ENCODE measurements at regions not wholly inside any gene's neighbourhood (a gene's known extent, or its start where the extent isn't known, plus 50 kb on each side); places are given as distances from the start of the nearest gene placed in this dataset.

GRCh38 chr6:120569714-120570113 is 764.6 kb downstream of the TBC1D32 start:
- Histone ChIP-seq H4K91ac (ENCODE audit: insufficient read length, low read depth, low read length) (no peak overlapping the region), H3K27ac (ENCODE audit: insufficient read length, low read depth, low read length) (no peak overlapping the region), H4K20me1 (ENCODE audit: control insufficient read depth, insufficient read depth, insufficient read length) (no peaks in the 10 kb centered on the region), H2BK120ac (ENCODE audit: low read depth, low read length, poor library complexity, severe bottlenecking) (no peak overlapping the region), H2BK12ac (ENCODE audit: insufficient read length, low read depth, low read length) (no peak overlapping the region), H2BK5ac (ENCODE audit: insufficient read length, low read length) (no peak overlapping the region), H3K9me3 (ENCODE audit: control insufficient read depth, low read depth, low read length) (no peaks in the 10 kb centered on the region), H4K5ac (ENCODE audit: insufficient read length, low read depth, low read length) (no peak overlapping the region), H3K56ac (ENCODE audit: insufficient read length, low read depth, low read length) (no peak overlapping the region), H3K18ac (ENCODE audit: insufficient read length, low read depth, low read length) (no peak overlapping the region), H4K8ac (replicated peaks; ENCODE audit: insufficient read length, low read depth, low read length) (no peak overlapping the region), H3K79me1 (ENCODE audit: insufficient read depth, low read depth, low read length, poor library complexity, severe bottlenecking) (no peaks in the 10 kb centered on the region), H2AFZ (ENCODE audit: low read length) (peak overlapping the region; percentile 8), H3K27me3 (ENCODE audit: insufficient read depth, low read length) (no peaks in the 10 kb centered on the region), H3K4me2 (ENCODE audit: insufficient read depth, insufficient read length, low read length) (no peak overlapping the region), H3K4me1 (ENCODE audit: insufficient read depth, low read length) (no peaks in the 10 kb centered on the region), H2BK15ac (ENCODE audit: low read depth, low read length) (no peak overlapping the region), H2BK20ac (ENCODE audit: low read depth, low read length, poor library complexity, severe bottlenecking) (peak overlapping the region; percentile 45), H3T11ph (ENCODE audit: low read length) (no peak overlapping the region), H3K23ac (ENCODE audit: insufficient read length, low read depth, low read length) (no peak overlapping the region), H2AK5ac (ENCODE audit: insufficient read length, low read length) (no peak overlapping the region), H3K9ac (ENCODE audit: extremely low read depth, insufficient read length, low read length) (no peak overlapping the region), H3K79me2 (ENCODE audit: insufficient read depth, low read length) (no peaks in the 10 kb centered on the region), H3K23me2 (ENCODE audit: insufficient read length, low read depth, low read length, poor library complexity, severe bottlenecking) (no peaks in the 10 kb centered on the region), H3K14ac (ENCODE audit: insufficient read depth, low read length) (no peak overlapping the region), H3K4ac (ENCODE audit: low read depth, low read length) (no peak overlapping the region)
- TF ChIP-seq CTCF (conservative IDR thresholded peaks at IDR 0.05), result no peak
- Mint-ChIP-seq H3K27me3 (ENCODE audit: low read depth) (no peaks in the 10 kb centered on the region), H3K4me3 (no peak overlapping the region), H3K4me1 (no peaks in the 10 kb centered on the region), H3K9me3 (peaks cover 0 to 2% of the 10 kb centered on the region in 2 experiments; a peak in 1 of 5 replicates), H3K27ac (no peak overlapping the region), H3K36me3 (ENCODE audit: insufficient read depth in 1 of 3, low read depth in 3 of 3) (no peaks in the 10 kb centered on the region)
- WGBS (ENCODE audit: extremely low coverage, insufficient read length, low lambda C conversion rate), result no CpG with 5 or more reads among the region's 1 CpG
- no peak for DNase-seq

Data from H9 (cell line).